SK-N-SH (cell line): ENCODE measurements at regions not wholly inside any gene's neighbourhood (a gene's known extent, or its start where the extent isn't known, plus 50 kb on each side); places are given as distances from the start of the nearest gene placed in this dataset.
A peak's percentile ranks its signal among the peaks of the same experiment; 100 is the strongest.

Experiments
- CTCF ChIP-seq: fragments of 200-600 bp; sonication (generic); IDR thresholded peaks from 2 replicates; pipeline ENCODE4 v1.6.1; 2017; ENCODE audit warnings: antibody characterized with exemption, mild to moderate bottlenecking, moderate library complexity
- EP300 ChIP-seq, 2 experiments: IDR thresholded peaks; 2 replicates each; pipeline versions ENCODE4 v1.4.0 to v1.6.1; 2012; ENCODE audit warnings: borderline replicate concordance in 1 of 2, low read depth in 1 of 2, low read length in 1 of 2
- EZH2phosphoT487 ChIP-seq: fragments of 200-600 bp; sonication (generic); IDR thresholded peaks from 2 replicates; pipeline ENCODE4 v1.6.1; 2017; ENCODE audit warnings: low read depth, mixed run types, mild to moderate bottlenecking, antibody characterized with exemption, moderate library complexity, borderline replicate concordance
- MAX ChIP-seq: IDR thresholded peaks from 2 replicates; pipeline ENCODE4 v1.4.0; 2012; ENCODE audit warnings: low read depth
- MXI1 ChIP-seq: IDR thresholded peaks from 2 replicates; pipeline ENCODE4 v1.6.1; 2012; ENCODE audit warnings: mild to moderate bottlenecking, low read depth, low read length, improper control_type of control experiment
- POLR2AphosphoS5 ChIP-seq: IDR thresholded peaks from 2 replicates; pipeline ENCODE4 v1.6.1; 2012; ENCODE audit warnings: low read depth, low read length
- RAD21 ChIP-seq: IDR thresholded peaks from 2 replicates; pipeline ENCODE4 v1.6.1; 2012; ENCODE audit warnings: mild to moderate bottlenecking, low read length
- REST ChIP-seq: IDR thresholded peaks from 2 replicates; pipeline ENCODE4 v1.6.1; 2012; ENCODE audit warnings: mild to moderate bottlenecking, low read depth, low read length, moderate library complexity
- TAF1 ChIP-seq: IDR thresholded peaks from 2 replicates; pipeline ENCODE4 v1.6.1; 2012; ENCODE audit warnings: low read depth, mild to moderate bottlenecking, low read length, moderate library complexity, borderline replicate concordance
- USF2 ChIP-seq: fragments of 150-350 bp; IDR thresholded peaks from 2 replicates; pipeline ENCODE4 v1.6.1; 2017; ENCODE audit warnings: antibody characterized with exemption, low read length, low read depth, borderline replicate concordance
- YY1 ChIP-seq: IDR thresholded peaks from 2 replicates; pipeline ENCODE4 v1.4.0; 2012; ENCODE audit warnings: low read depth, mild to moderate bottlenecking

GRCh38 chr1:199272628-199273086 lies 633.8 kb downstream of the PTPRC start:
- no peak for TF ChIP-seq CTCF
- TF ChIP-seq POLR2AphosphoS5, result peak; percentile 61; the same call in 1 of the 2 replicates
- TF ChIP-seq USF2, result no peak
- TF ChIP-seq REST, result no peak
- no peak for TF ChIP-seq MXI1
- TF ChIP-seq EP300 (IDR thresholded peaks at IDR 0.05; ENCODE audit: borderline replicate concordance in 1 of 2, low read depth in 1 of 2, low read length in 1 of 2), result peak; percentile 53 to 97; a peak in 3 of 4 replicates
- no peak for TF ChIP-seq RAD21
- TF ChIP-seq TAF1, result no peak
- no peak for TF ChIP-seq EZH2phosphoT487
- TF ChIP-seq MAX, result peak; percentile 41; the same call in 1 of the 2 replicates
- TF ChIP-seq YY1, result no peak
